Colonic mucosa (tissue), 4 donors: ENCODE measurements at regions not wholly inside any gene's neighbourhood (a gene's known extent, or its start where the extent isn't known, plus 50 kb on each side); places are given as distances from the start of the nearest gene placed in this dataset.

Experiments used
- DNase-seq: peaks from one replicate; pipeline ENCODE4 v3.0.0-alpha.2; 2020
- H3K27ac ChIP-seq: fragments of 200-600 bp; one replicate; pipeline ENCODE4 v1.8.0; 2021
- H3K27me3 ChIP-seq: fragments of 200-600 bp; one replicate; pipeline ENCODE4 v1.8.0; 2021
- H3K36me3 ChIP-seq: fragments of 200-600 bp; one replicate; pipeline ENCODE4 v1.8.0; 2021
- H3K4me1 ChIP-seq: fragments of 200-600 bp; one replicate; pipeline ENCODE4 v1.8.0; 2021; ENCODE audit warnings: mild to moderate bottlenecking
- H3K4me3 ChIP-seq: fragments of 200-600 bp; one replicate; pipeline ENCODE4 v1.8.0; 2021
- H3K9ac ChIP-seq, 2 donors: one replicate each; pipeline ENCODE4 v1.7.0; 2013; ENCODE audit warnings: control low read depth in 2 of 2, low read depth in 2 of 2, low read length in 2 of 2
- H3K9me3 ChIP-seq: fragments of 200-600 bp; one replicate; pipeline ENCODE4 v1.8.0; 2021
- CTCF ChIP-seq: fragments of 200-600 bp; IDR thresholded peaks from one replicate; pipeline ENCODE4 v1.8.0; 2022; ENCODE audit warnings: antibody characterized with exemption, mild to moderate bottlenecking
- intact Hi-C: fragments of 100-400 bp; cut with DNase I; formaldehyde crosslinking; loops from one replicate; pipeline ENCODE4 v1.14.1; 2022
- donor health status: healthy.
- donor health status: DM: no; HTN: no; CAD: no.
- donor health status: DM: no; HTN: no; CAD: no.

- Histone ChIP-seq H3K9me3 (no peaks in the 10 kb centered on the region), H3K4me1 (no peaks in the 10 kb centered on the region), H3K9ac (no peak overlapping the region), H3K36me3 (no peaks in the 10 kb centered on the region), H3K27ac (no peak overlapping the region), H3K27me3 (no peaks in the 10 kb centered on the region), H3K4me3 (no peak overlapping the region)
- no peak for DNase-seq
- intact Hi-C loops: no loop called here
- TF ChIP-seq CTCF: no peak
These were observed 584.9 kb downstream of the TNS3 start for GRCh38 chr7:46996972-46997371.

- no peaks in the 10 kb centered on the region for H3K27me3 ChIP-seq
- no peak overlapping the region for H3K4me3 ChIP-seq
- no peak overlapping the region for H3K27ac ChIP-seq
- DNase-seq: no peak
- H3K36me3 ChIP-seq: no peaks in the 10 kb centered on the region
- H3K9me3 ChIP-seq: no peaks in the 10 kb centered on the region
- no peaks in the 10 kb centered on the region for H3K4me1 ChIP-seq
- no peak for TF ChIP-seq CTCF
- H3K9ac ChIP-seq: no peak overlapping the region
- intact Hi-C loops: no loop called here
These were observed 588.5 kb downstream of the TNS3 start for GRCh38 chr7:46993396-46993795.

- Histone ChIP-seq H3K27me3 (no peaks in the 10 kb centered on the region), H3K27ac (no peak overlapping the region), H3K9me3 (no peaks in the 10 kb centered on the region), H3K4me3 (no peak overlapping the region), H3K9ac (no peak overlapping the region), H3K36me3 (no peaks in the 10 kb centered on the region), H3K4me1 (no peaks in the 10 kb centered on the region)
- no peak for DNase-seq
- TF ChIP-seq CTCF: no peak
- intact Hi-C loops: no loop called here
These were observed 591.1 kb downstream of the TNS3 start for GRCh38 chr7:46990761-46991160.

- H3K4me3 ChIP-seq: no peak overlapping the region
- no peak overlapping the region for H3K9ac ChIP-seq
- no peaks in the 10 kb centered on the region for H3K27me3 ChIP-seq
- H3K4me1 ChIP-seq: no peaks in the 10 kb centered on the region
- no peak for TF ChIP-seq CTCF
- no peak overlapping the region for H3K27ac ChIP-seq
- intact Hi-C loops: no loop called here
- DNase-seq: no peak
- no peaks in the 10 kb centered on the region for H3K36me3 ChIP-seq
- no peaks in the 10 kb centered on the region for H3K9me3 ChIP-seq
These were observed 592.7 kb downstream of the TNS3 start for GRCh38 chr7:46989247-46989646.

GRCh38 chr7:46982928-46983327 lies 599.0 kb downstream of the TNS3 start:
- intact Hi-C loops: no loop called here
- no peaks in the 10 kb centered on the region for H3K9me3 ChIP-seq
- H3K4me3 ChIP-seq: no peak overlapping the region
- H3K9ac ChIP-seq: no peak overlapping the region
- no peaks in the 10 kb centered on the region for H3K36me3 ChIP-seq
- no peaks in the 10 kb centered on the region for H3K27me3 ChIP-seq
- DNase-seq: no peak
- no peak for TF ChIP-seq CTCF
- H3K4me1 ChIP-seq: no peaks in the 10 kb centered on the region
- no peak overlapping the region for H3K27ac ChIP-seq

- H3K4me1 ChIP-seq: no peaks in the 10 kb centered on the region
- TF ChIP-seq CTCF: no peak
- no peaks in the 10 kb centered on the region for H3K9me3 ChIP-seq
- no peak overlapping the region for H3K27ac ChIP-seq
- intact Hi-C loops: no loop called here
- no peaks in the 10 kb centered on the region for H3K27me3 ChIP-seq
- no peak overlapping the region for H3K4me3 ChIP-seq
- DNase-seq: no peak
- no peaks in the 10 kb centered on the region for H3K36me3 ChIP-seq
- no peak overlapping the region for H3K9ac ChIP-seq
These were observed 602.5 kb downstream of the TNS3 start for GRCh38 chr7:46979439-46979838.
